ENCODE measurements at regions not wholly inside any gene's neighbourhood (a gene's known extent, or its start where the extent isn't known, plus 50 kb on each side); places are given as distances from the start of the nearest gene placed in this dataset.

GRCh38 chr14:38502239-38502638 lies 246.3 kb upstream of the CLEC14A start:
- DNase-seq = peak in 1 of 3 experiments; percentile 10

- DNase-seq = no peak
These were observed 244.2 kb upstream of the CLEC14A start for GRCh38 chr14:38500125-38500524.

GRCh38 chr14:38496092-38496491 lies 240.2 kb upstream of the CLEC14A start:
- DNase-seq = peak in 2 of 3 experiments; percentile 74 to 91

GRCh38 chr14:38490273-38490672 lies 234.4 kb upstream of the CLEC14A start:
- DNase-seq = no peak

- DNase-seq = peak in 1 of 3 experiments; percentile 8
These were observed 229.1 kb upstream of the CLEC14A start for GRCh38 chr14:38485026-38485425.

GRCh38 chr14:38481952-38482678 lies 226.2 kb upstream of the CLEC14A start:
- peak; percentile 35 to 82 (median 77) for DNase-seq

- no peak for DNase-seq
These were observed 213.3 kb upstream of the CLEC14A start for GRCh38 chr14:38469156-38469555.

GRCh38 chr14:38442208-38442607 lies 186.3 kb upstream of the CLEC14A start:
- DNase-seq = no peak

GRCh38 chr14:38432186-38432585 lies 176.3 kb upstream of the CLEC14A start:
- no peak for DNase-seq

GRCh38 chr14:38431156-38431555 lies 175.3 kb upstream of the CLEC14A start:
- DNase-seq = no peak

GRCh38 chr14:38430522-38430921 lies 174.6 kb upstream of the CLEC14A start:
- DNase-seq = no peak

- no peak for DNase-seq
These were observed 169.6 kb upstream of the CLEC14A start for GRCh38 chr14:38425324-38425976.

- DNase-seq = no peak
These were observed 164.2 kb upstream of the CLEC14A start for GRCh38 chr14:38420048-38420447.

- no peak for DNase-seq
These were observed 163.7 kb upstream of the CLEC14A start for GRCh38 chr14:38419579-38419978.

- DNase-seq = no peak
These were observed 156.8 kb upstream of the CLEC14A start for GRCh38 chr14:38412654-38413053.

GRCh38 chr14:38410442-38410841 lies 154.5 kb upstream of the CLEC14A start:
- DNase-seq = no peak

GRCh38 chr14:38409071-38409705 lies 153.3 kb upstream of the CLEC14A start:
- DNase-seq = peak; percentile 4 to 30 (median 15)

GRCh38 chr14:38405851-38406635 lies 150.2 kb upstream of the CLEC14A start:
- DNase-seq = peak; percentile 60 to 81 (median 68)

- DNase-seq = no peak
These were observed 148.7 kb upstream of the CLEC14A start for GRCh38 chr14:38404616-38405015.

- DNase-seq = no peak
These were observed 148.2 kb upstream of the CLEC14A start for GRCh38 chr14:38404100-38404541.

- no peak for DNase-seq
These were observed 144.9 kb upstream of the CLEC14A start for GRCh38 chr14:38400751-38401150.

- DNase-seq = no peak
These were observed 143.8 kb upstream of the CLEC14A start for GRCh38 chr14:38399652-38400051.

- DNase-seq = no peak
These were observed 138.9 kb upstream of the CLEC14A start for GRCh38 chr14:38394767-38395166.

All from NCI-H1417 (cell line).